K562 (cell line): ENCODE measurements at regions not wholly inside any gene's neighbourhood (a gene's known extent, or its start where the extent isn't known, plus 50 kb on each side); places are given as distances from the start of the nearest gene placed in this dataset.

Experiments
- ATAC-seq: fragments of 200-7000 bp; cut with Tn5 transposase; 3 replicates; pipeline ENCODE4 v1.9.1; 2020; ENCODE audit warnings: moderate library complexity
- BruUV-seq: library from RNA; stranded (reverse); fragments of 400-500 nt; replicated peaks from 2 replicates; lab custom pipeline; 2021; lab: Mats Ljungman, UMichigan
- CTCF ChIA-PET: fragments of 300-600 bp; formaldehyde crosslinking; extraction: SDS; loops from one replicate; lab custom pipeline; 2021; ENCODE audit warnings: low intra/inter-chr PET ratio; lab: Yijun Ruan, JAX
- POLR2A ChIA-PET: fragments of 300-600, 350-650 bp; sonication (Branson Sonifier 250); formaldehyde crosslinking; extraction: SDS; loops from one replicate; lab custom pipeline; 2021; ENCODE audit warnings: antibody characterized with exemption, inconsistent platforms; lab: Yijun Ruan, JAX
- DNase-seq, 4 experiments: peaks; one replicate each; pipeline versions ENCODE4 v3.0.0 to v3.0.0-alpha.2; 2011 to 2018; ENCODE audit warnings: low spot score in 3 of 4, mixed read lengths in 3 of 4; ENCODE audit errors: extremely low read depth in 1 of 4
- FAIRE-seq: peaks from 2 replicates; lab custom pipeline; 2011; peaks lifted over from hg19 to GRCh38; lab: Jason Lieb, UNC
- H2AFZ ChIP-seq: 2 replicates; pipeline ENCODE4 v1.6.0; 2011; ENCODE audit warnings: low read depth, low read length, control low read depth, inconsistent platforms
- H3K27ac ChIP-seq: fragments of 200-600 bp; 3 replicates; pipeline ENCODE4 v1.8.0; 2011; ENCODE audit warnings: low read depth, mild to moderate bottlenecking, control low read depth, inconsistent platforms, low read length, moderate library complexity, mixed read lengths; ENCODE audit errors: extremely low read depth
- H3K27me3 ChIP-seq, 2 experiments: fragments of 300-600 bp in 1 of 2; 2 replicates in 1 of 2; 3 replicates in 1 of 2; pipeline versions ENCODE4 v1.6.0 to v1.8.0; 2011; ENCODE audit warnings: inconsistent platforms in 2 of 2, low read length in 2 of 2, mild to moderate bottlenecking in 1 of 2, mixed read lengths in 1 of 2, moderate library complexity in 1 of 2; ENCODE audit not compliant: control insufficient read depth in 2 of 2, insufficient read depth in 2 of 2
- H3K36me3 ChIP-seq: fragments of 300-600 bp; 3 replicates; pipeline ENCODE4 v1.8.0; 2011; ENCODE audit warnings: mild to moderate bottlenecking, low read length, inconsistent platforms; ENCODE audit not compliant: control insufficient read depth, insufficient read depth
- H3K4me1 ChIP-seq, 2 experiments: fragments of 200-600 bp in 1 of 2; replicated peaks in 1 of 2; 2 replicates in 1 of 2; 3 replicates in 1 of 2; pipeline versions ENCODE4 v1.5.1 to v1.8.0; 2011; ENCODE audit warnings: inconsistent platforms in 2 of 2, low read length in 2 of 2, mild to moderate bottlenecking in 1 of 2, mixed read lengths in 1 of 2, moderate library complexity in 1 of 2; ENCODE audit not compliant: control insufficient read depth in 2 of 2, insufficient read depth in 2 of 2
- H3K4me2 ChIP-seq: 2 replicates; pipeline ENCODE4 v1.6.1; 2011; ENCODE audit warnings: low read length, control low read depth, inconsistent platforms, mixed read lengths; ENCODE audit not compliant: insufficient read depth
- H3K4me3 ChIP-seq: fragments of 200-600 bp; sonication (generic), shearing (Covaris generic); 2 replicates; pipeline ENCODE4 v1.5.1; 2016; ENCODE audit warnings: control low read depth, inconsistent platforms
- H3K79me2 ChIP-seq: fragments of 200-600 bp; 3 replicates; pipeline ENCODE4 v1.8.0; 2011; ENCODE audit warnings: low read length, inconsistent platforms; ENCODE audit not compliant: control insufficient read depth, insufficient read depth
- H3K9ac ChIP-seq, 2 experiments: 2 replicates each; pipeline versions ENCODE4 v1.6.0 to v1.6.1; 2011; ENCODE audit warnings: low read depth in 2 of 2, low read length in 2 of 2, control low read depth in 1 of 2, inconsistent platforms in 1 of 2, mild to moderate bottlenecking in 1 of 2, mixed read lengths in 1 of 2; ENCODE audit not compliant: insufficient read depth in 1 of 2
- H3K9me1 ChIP-seq: one replicate; pipeline ENCODE4 v1.6.0; 2011; ENCODE audit warnings: inconsistent platforms, mild to moderate bottlenecking, low read length, moderate library complexity; ENCODE audit not compliant: control insufficient read depth, insufficient read depth
- H3K9me3 ChIP-seq: replicated peaks from 2 replicates; pipeline ENCODE4 v1.5.1; 2011; ENCODE audit warnings: low read depth, low read length, inconsistent platforms; ENCODE audit not compliant: control insufficient read depth, insufficient read depth
- H4K20me1 ChIP-seq: replicated peaks from 2 replicates; pipeline ENCODE4 v1.6.1; 2011; ENCODE audit warnings: low read length, inconsistent platforms, mixed read lengths; ENCODE audit not compliant: control insufficient read depth, insufficient read depth
- HNRNPK ChIP-seq: fragments of 200-400 bp; formaldehyde crosslinking; IDR thresholded peaks from one replicate; pipeline ENCODE4 v1.6.1; 2018; ENCODE audit warnings: mild to moderate bottlenecking, low read depth, low read length; ENCODE audit not compliant: poor library complexity, severe bottlenecking
- HNRNPUL1 ChIP-seq: fragments of 200-400 bp; formaldehyde crosslinking; IDR thresholded peaks from 2 replicates; pipeline ENCODE4 v1.6.1; 2017; ENCODE audit warnings: low read length
- HSF4 ChIP-seq: fragments of 250-450 bp; sonication (Bioruptor Pico); IDR thresholded peaks from 2 replicates; pipeline ENCODE4 v2.1.2; 2022; ENCODE audit warnings: mild to moderate bottlenecking, moderate library complexity, borderline replicate concordance
- KLF16 ChIP-seq: IDR thresholded peaks from 2 replicates; pipeline ENCODE4 v1.6.1; 2016; ENCODE audit warnings: antibody characterized with exemption
- NFE2 ChIP-seq: IDR thresholded peaks from 2 replicates; pipeline ENCODE4 v1.6.1; 2014; ENCODE audit warnings: antibody characterized with exemption, low read depth
- NFIC ChIP-seq: fragments of 450-650 bp; IDR thresholded peaks from 2 replicates; pipeline ENCODE4 v1.6.1; 2017; ENCODE audit warnings: mild to moderate bottlenecking, inconsistent platforms
- NFRKB ChIP-seq: fragments of 450-650 bp; IDR thresholded peaks from 2 replicates; pipeline ENCODE4 v1.6.1; 2016; ENCODE audit warnings: low read depth
- POLR2G ChIP-seq: fragments of 200-400 bp; formaldehyde crosslinking; IDR thresholded peaks from 2 replicates; pipeline ENCODE4 v1.6.1; 2017; ENCODE audit warnings: low read depth, mild to moderate bottlenecking, antibody characterized with exemption, low read length, moderate library complexity
- RBM14 ChIP-seq: fragments of 200-400 bp; formaldehyde crosslinking; IDR thresholded peaks from 2 replicates; pipeline ENCODE4 v1.6.1; 2018; ENCODE audit warnings: low read depth, mild to moderate bottlenecking, low read length, moderate library complexity, borderline replicate concordance; ENCODE audit not compliant: insufficient read depth
- RBM17 ChIP-seq: fragments of 200-400 bp; formaldehyde crosslinking; IDR thresholded peaks from 2 replicates; pipeline ENCODE4 v1.6.1; 2017; ENCODE audit warnings: low read depth, mild to moderate bottlenecking, low read length, borderline replicate concordance
- RHOXF2B ChIP-seq: fragments of 250-450 bp; sonication (Bioruptor Pico); conservative IDR thresholded peaks from 2 replicates; pipeline ENCODE4 v1.5.1; 2021
- SAP30 ChIP-seq: fragments of 200-600 bp; sonication (generic); IDR thresholded peaks from 2 replicates; pipeline ENCODE4 v1.6.1; 2012; ENCODE audit warnings: borderline replicate concordance, low read depth, mild to moderate bottlenecking, moderate library complexity, low read length, control low read depth, inconsistent platforms; ENCODE audit not compliant: insufficient read depth, poor library complexity, severe bottlenecking
- SMARCE1 ChIP-seq: fragments of 450-650 bp; IDR thresholded peaks from 2 replicates; pipeline ENCODE4 v1.7.1; 2016; ENCODE audit warnings: mild to moderate bottlenecking
- SRSF7 ChIP-seq: fragments of 200-400 bp; formaldehyde crosslinking; optimal IDR thresholded peaks from 2 replicates; pipeline ENCODE3; 2017; ENCODE audit warnings: mild to moderate bottlenecking, low read depth, low read length
- ZBTB12 ChIP-seq: fragments of 250-450 bp; sonication (Bioruptor Pico); IDR thresholded peaks from 2 replicates; pipeline ENCODE4 v1.4.0; 2020
- ZHX1 ChIP-seq: fragments of 150-350 bp; conservative IDR thresholded peaks from 2 replicates; pipeline ENCODE4 v1.6.1; 2014; ENCODE audit warnings: low read length
- ZNF140 ChIP-seq: fragments of 250-450 bp; sonication (Bioruptor Pico); IDR thresholded peaks from 2 replicates; pipeline ENCODE4 v1.8.0; 2021; ENCODE audit warnings: moderate library complexity, mild to moderate bottlenecking, inconsistent platforms
- ZNF584 ChIP-seq: fragments of 200-800 bp; sonication (Bioruptor generic); IDR thresholded peaks from 2 replicates; pipeline ENCODE4 v1.6.1; 2016; ENCODE audit warnings: low read depth, mild to moderate bottlenecking, missing genetic modification characterization, missing compliant biosample characterization
- ZNF707 ChIP-seq: fragments of 250-450 bp; sonication (Bioruptor Pico); conservative IDR thresholded peaks from 2 replicates; pipeline ENCODE4 v1.8.0; 2022; ENCODE audit warnings: inconsistent platforms, mild to moderate bottlenecking, moderate library complexity
- ZNF785 ChIP-seq: fragments of 250-450 bp; sonication (Bioruptor Pico); IDR thresholded peaks from 2 replicates; pipeline ENCODE4 v1.4.0; 2020; ENCODE audit warnings: mild to moderate bottlenecking
- WGBS: fragments of 100-300 bp; shearing (Covaris generic); methylation state at CpG from one replicate; pipeline ENCODE4 v1.1.6; 2016; ENCODE audit warnings: low coverage, mixed read lengths; ENCODE audit not compliant: insufficient coverage; ENCODE audit errors: missing lambda C conversion rate; 5-methylcytosine and 5-hydroxymethylcytosine counted together
- in situ Hi-C: fragments of 300-500 bp; cut with MboI; formaldehyde crosslinking; loops from 4 replicates; pipeline ENCODE4 v1.15.0; 2018; ENCODE audit warnings: inconsistent platforms, mixed read lengths
- intact Hi-C: fragments of 100-400 bp; cut with micrococcal nuclease; formaldehyde crosslinking; loops from 2 replicates; pipeline ENCODE4 v1.14.2; 2022

GRCh38 chr2:180739070-180739469 is 241.3 kb upstream of the UBE2E3 start:
- H3K27me3 ChIP-seq, result no peaks in the 10 kb centered on the region
- in situ Hi-C loops, result no loop called here
- no TSS peak for BruUV-seq
- 0% methylated on average over 1 of the region's 1 CpG for WGBS
- DNase-seq, result no peak
- no peak overlapping the region for H3K9ac ChIP-seq
- H4K20me1 ChIP-seq, result no peaks in the 10 kb centered on the region
- TF ChIP-seq KLF16 (no peak), HNRNPUL1 (no peak), ZNF785 (CRISPR knock-in tag) (no peak), RBM14 (no peak), ZNF584 (no peak), SMARCE1 (no peak), RBM17 (no peak), RHOXF2B (CRISPR knock-in tag) (no peak), ZNF140 (CRISPR knock-in tag) (no peak), POLR2G (no peak), SAP30 (no peak), SRSF7 (no peak), NFIC (no peak), ZNF707 (CRISPR knock-in tag) (no peak), HSF4 (CRISPR knock-in tag) (no peak), HNRNPK (no peak), ZHX1 (no peak), NFRKB (no peak), NFE2 (no peak), ZBTB12 (CRISPR knock-in tag) (no peak)
- H3K79me2 ChIP-seq, result no peaks in the 10 kb centered on the region
- ATAC-seq, result no peak
- H2AFZ ChIP-seq, result no peak overlapping the region
- ChIA-PET CTCF (no interaction called here), POLR2A (no interaction called here)
- H3K27ac ChIP-seq, result no peak overlapping the region
- no peak overlapping the region for H3K4me3 ChIP-seq
- intact Hi-C loops, result no loop called here
- no peaks in the 10 kb centered on the region for H3K36me3 ChIP-seq
- 0 out of 2 replicates have a peak, but pooled peaks cover 4% of the 10 kb centered on the region for H3K9me3 ChIP-seq
- no peaks in the 10 kb centered on the region for H3K4me1 ChIP-seq
- FAIRE-seq, result no peak
- no peak overlapping the region for H3K4me2 ChIP-seq
- no peaks in the 10 kb centered on the region for H3K9me1 ChIP-seq
